HG02623 (cell line): ENCODE measurements at regions not wholly inside any gene's neighbourhood (a gene's known extent, or its start where the extent isn't known, plus 50 kb on each side); places are given as distances from the start of the nearest gene placed in this dataset.
A peak's percentile ranks its signal among the peaks of the same experiment; 100 is the strongest.

ENCODE experiments used
- ATAC-seq: cut with Tn5 transposase; IDR thresholded peaks from one replicate; pipeline ENCODE4 v1.9.1; 2021; ENCODE audit warnings: moderate library complexity; ENCODE audit not compliant: unreplicated experiment

DNA sequence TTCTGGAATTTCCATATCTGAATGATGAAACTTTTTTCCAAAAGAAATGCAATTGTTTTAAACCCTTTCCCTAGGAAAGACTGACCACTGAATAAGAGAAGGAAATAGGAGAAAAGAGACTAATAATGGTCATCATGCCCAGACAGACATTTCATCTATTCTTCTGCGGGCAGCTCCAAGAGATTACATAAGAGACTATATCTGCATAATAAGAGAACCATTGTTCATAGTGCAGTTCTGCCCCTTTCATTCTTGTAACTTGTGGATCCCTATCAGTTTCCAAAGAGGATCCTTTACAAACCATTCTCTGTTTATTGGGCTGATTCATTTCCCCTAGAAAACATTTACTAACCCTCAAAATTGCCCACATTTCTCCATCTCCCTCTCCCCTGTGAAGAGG is 197.8 kb downstream of the FSCB start:
- no peak for ATAC-seq

GRCh38 chr14:44300916-44301315 is 206.2 kb downstream of the FSCB start:
- no peak for ATAC-seq

GRCh38 chr14:44297437-44297836 is 209.6 kb downstream of the FSCB start:
- ATAC-seq = no peak

- no peak for ATAC-seq
Measured at GRCh38 chr14:44291366-44291915, 215.6 kb downstream of the FSCB start.

- no peak for ATAC-seq
Measured at GRCh38 chr14:44287858-44288257, 219.2 kb downstream of the FSCB start.

DNA sequence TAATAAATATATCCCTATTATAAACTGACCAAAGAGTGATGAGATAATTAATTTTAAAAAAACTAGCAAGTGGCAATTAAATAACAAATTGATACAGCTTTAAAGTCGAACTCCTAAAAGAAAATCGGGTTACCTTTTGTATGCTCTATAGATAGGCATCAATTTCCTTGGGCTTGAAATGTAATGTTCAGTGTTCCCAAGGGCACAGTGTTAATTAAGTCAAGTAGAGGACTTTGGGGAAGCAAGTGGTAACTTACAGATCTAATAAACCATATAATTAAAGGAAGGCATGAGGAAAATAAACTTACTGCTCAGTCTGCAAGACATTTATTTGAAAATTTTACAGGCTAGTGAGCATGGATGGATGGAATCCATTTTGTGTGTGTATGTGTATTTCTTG is 220.9 kb downstream of the FSCB start:
- no peak for ATAC-seq

GRCh38 chr14:44283836-44284235 is 223.2 kb downstream of the FSCB start:
- no peak for ATAC-seq

- ATAC-seq = peak; percentile 74
Measured at GRCh38 chr14:44279357-44279756, 227.7 kb downstream of the FSCB start.

DNA sequence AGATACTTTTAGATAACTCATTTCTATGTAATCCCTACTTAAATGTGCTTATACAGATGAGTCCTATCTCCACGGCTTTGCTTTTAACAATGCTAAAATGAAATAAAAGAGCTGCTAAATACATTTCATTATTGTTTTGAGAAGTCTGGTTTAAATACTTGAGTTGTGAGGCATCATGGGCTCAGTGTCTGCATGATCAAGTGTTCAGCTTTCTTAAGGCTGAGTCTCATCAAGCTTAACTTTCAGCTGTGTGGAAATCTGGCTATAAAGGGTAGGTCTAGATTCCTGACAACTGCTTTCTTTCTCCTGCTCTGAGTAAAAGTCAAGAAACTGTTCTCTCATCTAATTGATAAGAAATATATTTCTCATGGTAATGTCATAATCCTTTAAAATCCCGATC is 235.4 kb downstream of the FSCB start:
- ATAC-seq = no peak

DNA sequence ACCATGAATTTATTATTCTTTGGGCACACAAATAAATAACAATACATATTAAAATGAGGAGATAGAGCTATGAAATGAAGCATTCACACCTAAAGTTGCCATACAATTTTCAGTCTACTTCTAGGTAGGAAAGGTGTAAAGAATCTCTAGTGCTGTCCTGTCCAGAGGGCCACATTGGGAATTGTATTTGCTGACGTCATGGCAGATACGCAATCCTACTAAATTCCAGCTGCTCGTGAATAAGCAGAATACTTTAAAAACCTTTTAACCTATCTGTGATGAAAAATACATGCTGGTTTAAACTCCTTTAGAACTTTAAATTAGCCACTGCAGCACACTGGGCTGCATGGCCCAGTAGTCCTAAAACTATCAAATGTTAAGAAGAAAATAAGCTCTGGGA is 236.1 kb downstream of the FSCB start:
- ATAC-seq = no peak

GRCh38 chr14:44265246-44265645 is 241.8 kb downstream of the FSCB start:
- no peak for ATAC-seq

DNA sequence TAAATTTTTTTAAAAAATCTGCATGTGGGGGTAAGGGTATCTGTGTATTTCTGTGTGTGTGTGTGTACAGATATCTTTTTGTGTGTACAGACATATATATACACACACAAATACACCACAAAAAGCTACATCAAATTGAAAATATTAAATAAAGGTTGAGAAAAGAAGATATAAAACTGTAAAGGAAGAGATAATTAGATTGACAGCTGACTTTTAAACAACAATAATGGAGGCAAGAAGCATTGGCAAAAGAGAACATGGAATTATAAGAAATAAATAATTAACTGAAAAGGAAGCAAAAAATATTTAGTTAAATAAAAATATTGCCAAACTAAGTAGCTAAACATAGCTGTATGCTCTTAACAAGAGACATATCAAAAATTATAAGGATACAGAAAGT is 291.4 kb downstream of the FSCB start:
- ATAC-seq = no peak

DNA sequence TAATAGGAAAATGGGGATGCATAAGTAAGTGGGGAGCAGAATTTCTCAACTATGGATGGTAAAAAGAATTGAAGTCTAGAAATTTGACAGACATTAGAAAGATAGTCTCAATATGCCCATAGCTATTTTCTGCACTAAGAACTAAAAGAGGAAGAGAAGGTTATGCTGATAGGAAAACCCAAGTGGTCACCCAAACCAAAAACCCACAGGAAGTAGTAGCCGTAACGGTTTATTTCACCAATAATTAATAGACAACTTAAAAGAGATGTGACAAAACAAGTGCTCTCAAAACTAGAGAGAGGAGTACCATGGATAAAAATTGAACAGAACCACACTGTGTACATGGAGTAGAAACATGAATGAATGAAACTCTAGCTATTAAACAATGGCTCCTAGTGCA is 295.4 kb downstream of the FSCB start:
- ATAC-seq = no peak

GRCh38 chr14:44204061-44204835 is 302.8 kb downstream of the FSCB start:
- ATAC-seq = no peak

- ATAC-seq = no peak
Measured at GRCh38 chr14:44180975-44181374, 326.1 kb downstream of the FSCB start.

DNA sequence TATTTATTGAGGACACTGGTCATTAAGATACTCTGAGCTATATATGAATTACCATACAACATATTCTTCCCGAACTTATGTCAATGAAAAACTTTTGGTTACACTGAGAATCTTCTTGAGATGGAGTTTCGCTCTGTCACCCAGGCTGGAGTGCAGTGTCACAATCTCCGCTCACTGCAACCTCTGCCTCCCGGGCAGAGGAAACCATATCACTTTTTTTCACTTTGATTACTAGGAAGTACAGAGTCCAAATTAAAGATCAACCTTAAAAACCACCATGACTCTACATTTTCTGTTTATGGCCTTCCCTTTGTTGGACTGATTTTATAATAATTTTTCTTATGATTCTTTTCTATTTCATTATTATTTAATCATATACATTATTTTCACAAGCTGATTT is 336.5 kb downstream of the FSCB start:
- ATAC-seq = no peak

DNA sequence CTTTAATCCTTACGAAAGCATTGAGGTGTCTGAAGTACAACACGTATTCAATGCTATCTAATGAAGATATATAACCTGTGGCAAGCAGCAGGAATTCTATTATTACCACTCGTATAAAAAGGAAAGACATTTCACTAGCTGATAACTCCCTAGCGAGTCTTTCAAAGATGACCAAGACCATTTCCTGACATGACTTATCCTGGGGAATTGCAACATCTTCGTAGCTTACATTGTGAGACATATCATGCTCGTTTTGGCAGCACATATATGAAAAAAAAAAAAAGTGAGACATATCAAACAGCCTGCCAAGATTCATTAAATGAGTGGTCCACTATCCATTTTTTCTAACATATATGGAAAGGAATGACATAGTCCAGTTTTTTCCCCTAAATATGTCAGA is 337.0 kb downstream of the FSCB start:
- no peak for ATAC-seq

GRCh38 chr14:44168566-44168965 is 338.5 kb downstream of the FSCB start:
- ATAC-seq = no peak

DNA sequence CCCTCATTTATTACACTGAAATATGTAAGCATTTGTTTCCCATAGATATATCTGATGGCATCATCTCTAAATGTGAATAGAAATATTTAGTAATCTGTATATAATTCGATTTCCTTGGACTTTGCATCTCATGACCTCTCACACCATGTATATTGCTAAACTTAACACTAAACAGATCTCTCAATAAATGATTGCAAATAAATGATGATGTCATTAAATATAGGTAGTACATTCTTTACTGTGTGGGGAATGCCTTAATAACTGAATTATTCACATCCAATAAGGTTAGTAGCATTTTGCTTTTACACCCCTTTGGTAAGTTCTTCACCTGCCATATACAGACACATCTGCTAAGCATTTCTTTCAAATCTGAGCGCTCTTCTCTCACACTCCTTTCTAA is 340.5 kb downstream of the FSCB start:
- no peak for ATAC-seq

- ATAC-seq = no peak
Measured at GRCh38 chr14:44165936-44166335, 341.1 kb downstream of the FSCB start.

- no peak for ATAC-seq
Measured at GRCh38 chr14:44165286-44165685, 341.8 kb downstream of the FSCB start.

DNA sequence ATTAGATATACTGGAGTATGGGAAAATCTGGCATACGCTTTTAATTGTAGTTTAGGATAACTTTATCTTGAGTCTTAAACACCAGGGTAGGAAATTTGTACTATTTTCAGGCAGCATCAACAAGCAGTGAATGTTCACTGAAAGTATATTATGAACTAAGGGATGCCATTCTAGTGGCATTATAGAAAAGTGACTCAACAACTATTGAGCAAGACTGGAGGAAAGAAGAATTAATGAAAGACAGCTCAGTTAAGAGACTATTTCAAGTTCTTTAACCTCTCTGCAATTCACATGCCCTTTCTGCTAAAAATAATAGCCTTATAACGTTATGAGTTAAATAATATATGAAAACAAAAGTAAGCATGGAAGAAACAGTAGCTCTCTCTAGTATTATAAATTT is 343.1 kb downstream of the FSCB start:
- no peak for ATAC-seq

GRCh38 chr14:44162197-44162596 is 344.9 kb downstream of the FSCB start:
- no peak for ATAC-seq
